ENCODE measurements at regions not wholly inside any gene's neighbourhood (a gene's known extent, or its start where the extent isn't known, plus 50 kb on each side); places are given as distances from the start of the nearest gene placed in this dataset.

GRCh38 chr2:226526716-226527115, 272.9 kb downstream of the IRS1 start:
- Histone ChIP-seq H3K27me3 (ENCODE audit: control insufficient read depth, insufficient read depth, low read length) (no peaks in the 10 kb centered on the region), H3K9me3 (ENCODE audit: control insufficient read depth, insufficient read depth, low read depth, low read length) (no peaks in the 10 kb centered on the region), H3K36me3 (ENCODE audit: control insufficient read depth, insufficient read depth, low read length) (no peaks in the 10 kb centered on the region), H3K4me3 (ENCODE audit: low read depth in 2 of 2, low read length in 2 of 2) (no peak overlapping the region), H3K4me1 (ENCODE audit: control insufficient read depth, insufficient read depth, low read length) (no peaks in the 10 kb centered on the region), H3K27ac (ENCODE audit: low read length) (no peak overlapping the region; the same call in 1 of the 2 replicates)
- no TSS peak for BruUV-seq (replicated peaks)
- in situ Hi-C loops (cut with HindIII; ENCODE audit: low pct_unique_long_range_greater_than_20kb, low sequenced_read_pairs) (no loop called here), intact Hi-C loops (cut with micrococcal nuclease; ENCODE audit: unreplicated experiment) (no loop called here)
- POLR2A ChIA-PET = no interaction called here
- TF ChIP-seq POLR2AphosphoS5 (IDR thresholded peaks at IDR 0.05; ENCODE audit: low read depth, low read length) (no peak), SIN3A (IDR thresholded peaks at IDR 0.05; ENCODE audit: borderline replicate concordance, insufficient read depth, low read depth, low read length) (no peak), TCF7L2 (IDR thresholded peaks at IDR 0.05; ENCODE audit: low read depth, low read length) (no peak)
- TF ChIP-seq, protein P1, sequence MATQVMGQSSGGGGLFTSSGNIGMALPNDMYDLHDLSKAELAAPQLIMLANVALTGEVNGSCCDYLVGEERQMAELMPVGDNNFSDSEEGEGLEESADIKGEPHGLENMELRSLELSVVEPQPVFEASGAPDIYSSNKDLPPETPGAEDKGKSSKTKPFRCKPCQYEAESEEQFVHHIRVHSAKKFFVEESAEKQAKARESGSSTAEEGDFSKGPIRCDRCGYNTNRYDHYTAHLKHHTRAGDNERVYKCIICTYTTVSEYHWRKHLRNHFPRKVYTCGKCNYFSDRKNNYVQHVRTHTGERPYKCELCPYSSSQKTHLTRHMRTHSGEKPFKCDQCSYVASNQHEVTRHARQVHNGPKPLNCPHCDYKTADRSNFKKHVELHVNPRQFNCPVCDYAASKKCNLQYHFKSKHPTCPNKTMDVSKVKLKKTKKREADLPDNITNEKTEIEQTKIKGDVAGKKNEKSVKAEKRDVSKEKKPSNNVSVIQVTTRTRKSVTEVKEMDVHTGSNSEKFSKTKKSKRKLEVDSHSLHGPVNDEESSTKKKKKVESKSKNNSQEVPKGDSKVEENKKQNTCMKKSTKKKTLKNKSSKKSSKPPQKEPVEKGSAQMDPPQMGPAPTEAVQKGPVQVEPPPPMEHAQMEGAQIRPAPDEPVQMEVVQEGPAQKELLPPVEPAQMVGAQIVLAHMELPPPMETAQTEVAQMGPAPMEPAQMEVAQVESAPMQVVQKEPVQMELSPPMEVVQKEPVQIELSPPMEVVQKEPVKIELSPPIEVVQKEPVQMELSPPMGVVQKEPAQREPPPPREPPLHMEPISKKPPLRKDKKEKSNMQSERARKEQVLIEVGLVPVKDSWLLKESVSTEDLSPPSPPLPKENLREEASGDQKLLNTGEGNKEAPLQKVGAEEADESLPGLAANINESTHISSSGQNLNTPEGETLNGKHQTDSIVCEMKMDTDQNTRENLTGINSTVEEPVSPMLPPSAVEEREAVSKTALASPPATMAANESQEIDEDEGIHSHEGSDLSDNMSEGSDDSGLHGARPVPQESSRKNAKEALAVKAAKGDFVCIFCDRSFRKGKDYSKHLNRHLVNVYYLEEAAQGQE (IDR thresholded peaks at IDR 0.05; ENCODE audit: insufficient read depth in 1 of 2, low read depth in 2 of 2, low read length in 1 of 2) = no peak
- TF ChIP-seq, protein P2, sequence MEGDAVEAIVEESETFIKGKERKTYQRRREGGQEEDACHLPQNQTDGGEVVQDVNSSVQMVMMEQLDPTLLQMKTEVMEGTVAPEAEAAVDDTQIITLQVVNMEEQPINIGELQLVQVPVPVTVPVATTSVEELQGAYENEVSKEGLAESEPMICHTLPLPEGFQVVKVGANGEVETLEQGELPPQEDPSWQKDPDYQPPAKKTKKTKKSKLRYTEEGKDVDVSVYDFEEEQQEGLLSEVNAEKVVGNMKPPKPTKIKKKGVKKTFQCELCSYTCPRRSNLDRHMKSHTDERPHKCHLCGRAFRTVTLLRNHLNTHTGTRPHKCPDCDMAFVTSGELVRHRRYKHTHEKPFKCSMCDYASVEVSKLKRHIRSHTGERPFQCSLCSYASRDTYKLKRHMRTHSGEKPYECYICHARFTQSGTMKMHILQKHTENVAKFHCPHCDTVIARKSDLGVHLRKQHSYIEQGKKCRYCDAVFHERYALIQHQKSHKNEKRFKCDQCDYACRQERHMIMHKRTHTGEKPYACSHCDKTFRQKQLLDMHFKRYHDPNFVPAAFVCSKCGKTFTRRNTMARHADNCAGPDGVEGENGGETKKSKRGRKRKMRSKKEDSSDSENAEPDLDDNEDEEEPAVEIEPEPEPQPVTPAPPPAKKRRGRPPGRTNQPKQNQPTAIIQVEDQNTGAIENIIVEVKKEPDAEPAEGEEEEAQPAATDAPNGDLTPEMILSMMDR (IDR thresholded peaks at IDR 0.05) = no peak
- no peak for DNase-seq (ENCODE audit: low read depth, low spot score)
- ATAC-seq = no peak
- CTCF ChIA-PET = no interaction called here

- Histone ChIP-seq H3K36me3 (ENCODE audit: control insufficient read depth, insufficient read depth, low read length) (no peaks in the 10 kb centered on the region), H3K27me3 (ENCODE audit: control insufficient read depth, insufficient read depth, low read length) (no peaks in the 10 kb centered on the region), H3K4me1 (ENCODE audit: control insufficient read depth, insufficient read depth, low read length) (no peaks in the 10 kb centered on the region), H3K4me3 (ENCODE audit: low read depth in 2 of 2, low read length in 2 of 2) (no peak overlapping the region), H3K9me3 (ENCODE audit: control insufficient read depth, insufficient read depth, low read depth, low read length) (no peaks in the 10 kb centered on the region), H3K27ac (ENCODE audit: low read length) (no peak overlapping the region)
- in situ Hi-C loops (cut with HindIII; ENCODE audit: low pct_unique_long_range_greater_than_20kb, low sequenced_read_pairs) = no loop called here
- BruUV-seq (replicated peaks) = no TSS peak
- intact Hi-C loops (cut with micrococcal nuclease; ENCODE audit: unreplicated experiment) = no loop called here
- ATAC-seq (no peak), DNase-seq (ENCODE audit: low read depth, low spot score) (no peak)
- TF ChIP-seq POLR2AphosphoS5 (IDR thresholded peaks at IDR 0.05; ENCODE audit: low read depth, low read length) (no peak), TCF7L2 (IDR thresholded peaks at IDR 0.05; ENCODE audit: low read depth, low read length) (no peak)
- TF ChIP-seq, protein P2 (IDR thresholded peaks at IDR 0.05) = no peak
- TF ChIP-seq, protein P1 (IDR thresholded peaks at IDR 0.05; ENCODE audit: insufficient read depth in 1 of 2, low read depth in 2 of 2, low read length in 1 of 2) = no peak
- CTCF ChIA-PET = no interaction called here
- POLR2A ChIA-PET = no interaction called here
These were observed 275.2 kb downstream of the IRS1 start for GRCh38 chr2:226524381-226524843.

All from Panc1 (cell line).